ENCODE measurements at regions not wholly inside any gene's neighbourhood (a gene's known extent, or its start where the extent isn't known, plus 50 kb on each side); places are given as distances from the start of the nearest gene placed in this dataset.

- no peak for TF ChIP-seq SIN3A (IDR thresholded peaks at IDR 0.05; ENCODE audit: borderline replicate concordance, insufficient read depth, low read length)
- TF ChIP-seq TAF1 (IDR thresholded peaks at IDR 0.05; ENCODE audit: borderline replicate concordance, insufficient read depth, low read length) = no peak
- TF ChIP-seq FOXP2 (optimal IDR thresholded peaks at IDR 0.05; ENCODE audit: borderline replicate concordance, extremely low read depth, extremely low read length, insufficient read depth) = no peak
- TF ChIP-seq, protein P1, sequence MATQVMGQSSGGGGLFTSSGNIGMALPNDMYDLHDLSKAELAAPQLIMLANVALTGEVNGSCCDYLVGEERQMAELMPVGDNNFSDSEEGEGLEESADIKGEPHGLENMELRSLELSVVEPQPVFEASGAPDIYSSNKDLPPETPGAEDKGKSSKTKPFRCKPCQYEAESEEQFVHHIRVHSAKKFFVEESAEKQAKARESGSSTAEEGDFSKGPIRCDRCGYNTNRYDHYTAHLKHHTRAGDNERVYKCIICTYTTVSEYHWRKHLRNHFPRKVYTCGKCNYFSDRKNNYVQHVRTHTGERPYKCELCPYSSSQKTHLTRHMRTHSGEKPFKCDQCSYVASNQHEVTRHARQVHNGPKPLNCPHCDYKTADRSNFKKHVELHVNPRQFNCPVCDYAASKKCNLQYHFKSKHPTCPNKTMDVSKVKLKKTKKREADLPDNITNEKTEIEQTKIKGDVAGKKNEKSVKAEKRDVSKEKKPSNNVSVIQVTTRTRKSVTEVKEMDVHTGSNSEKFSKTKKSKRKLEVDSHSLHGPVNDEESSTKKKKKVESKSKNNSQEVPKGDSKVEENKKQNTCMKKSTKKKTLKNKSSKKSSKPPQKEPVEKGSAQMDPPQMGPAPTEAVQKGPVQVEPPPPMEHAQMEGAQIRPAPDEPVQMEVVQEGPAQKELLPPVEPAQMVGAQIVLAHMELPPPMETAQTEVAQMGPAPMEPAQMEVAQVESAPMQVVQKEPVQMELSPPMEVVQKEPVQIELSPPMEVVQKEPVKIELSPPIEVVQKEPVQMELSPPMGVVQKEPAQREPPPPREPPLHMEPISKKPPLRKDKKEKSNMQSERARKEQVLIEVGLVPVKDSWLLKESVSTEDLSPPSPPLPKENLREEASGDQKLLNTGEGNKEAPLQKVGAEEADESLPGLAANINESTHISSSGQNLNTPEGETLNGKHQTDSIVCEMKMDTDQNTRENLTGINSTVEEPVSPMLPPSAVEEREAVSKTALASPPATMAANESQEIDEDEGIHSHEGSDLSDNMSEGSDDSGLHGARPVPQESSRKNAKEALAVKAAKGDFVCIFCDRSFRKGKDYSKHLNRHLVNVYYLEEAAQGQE (IDR thresholded peaks at IDR 0.05; ENCODE audit: insufficient read depth in 1 of 2, low read depth in 2 of 2, low read length in 2 of 2) = no peak
- no peak for TF ChIP-seq POLR2AphosphoS5 (IDR thresholded peaks at IDR 0.05; ENCODE audit: low read depth, low read length)
These were observed 279.6 kb upstream of the PLSCR5 start for GRCh38 chr3:146884721-146885120.

DNA sequence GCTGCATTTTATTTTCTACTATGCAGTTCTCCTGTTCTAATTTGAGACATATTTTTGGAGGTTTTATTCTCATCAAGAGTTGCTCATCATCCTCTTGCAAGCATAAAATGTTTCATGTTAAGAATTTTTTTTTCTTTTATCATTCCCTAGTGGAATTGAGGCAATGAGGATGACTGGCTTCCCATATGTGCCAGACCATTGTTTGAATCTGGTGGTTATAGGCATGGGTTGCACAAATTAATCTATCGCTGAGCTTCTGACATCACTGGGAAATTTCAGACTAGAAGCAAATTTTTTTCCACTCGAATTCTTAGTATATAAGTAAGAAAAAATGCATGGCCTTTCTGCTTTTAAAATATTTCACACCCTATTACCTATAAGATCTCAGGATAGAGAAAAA is 279.1 kb upstream of the PLSCR5 start:
- TF ChIP-seq FOXP2 (optimal IDR thresholded peaks at IDR 0.05; ENCODE audit: borderline replicate concordance, extremely low read depth, extremely low read length, insufficient read depth) (no peak), POLR2AphosphoS5 (IDR thresholded peaks at IDR 0.05; ENCODE audit: low read depth, low read length) (no peak), SIN3A (IDR thresholded peaks at IDR 0.05; ENCODE audit: borderline replicate concordance, insufficient read depth, low read length) (no peak), TAF1 (IDR thresholded peaks at IDR 0.05; ENCODE audit: borderline replicate concordance, insufficient read depth, low read length) (no peak)
- TF ChIP-seq, protein P1 (IDR thresholded peaks at IDR 0.05; ENCODE audit: insufficient read depth in 1 of 2, low read depth in 2 of 2, low read length in 2 of 2) = no peak

DNA sequence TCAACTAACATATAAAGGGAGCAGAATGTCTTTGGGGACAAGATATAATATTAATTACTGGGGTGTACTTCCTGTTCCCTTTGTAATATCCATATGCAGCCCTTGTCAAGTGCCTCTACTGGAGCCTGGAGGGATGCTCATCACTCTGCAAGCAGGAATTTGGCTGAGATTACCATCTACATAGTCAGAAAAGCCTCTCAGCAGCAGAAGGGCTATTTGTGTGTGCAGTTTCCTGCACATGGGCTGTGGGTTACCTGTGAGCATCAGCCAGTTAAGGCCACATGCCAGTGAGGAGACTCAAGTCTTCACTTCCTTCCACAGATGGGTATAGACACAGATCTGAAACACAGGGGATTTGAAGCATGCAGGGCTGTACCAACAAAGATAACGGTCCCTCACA is 278.1 kb upstream of the PLSCR5 start:
- TF ChIP-seq TAF1 (IDR thresholded peaks at IDR 0.05; ENCODE audit: borderline replicate concordance, insufficient read depth, low read length) (no peak), FOXP2 (optimal IDR thresholded peaks at IDR 0.05; ENCODE audit: borderline replicate concordance, extremely low read depth, extremely low read length, insufficient read depth) (no peak), SIN3A (IDR thresholded peaks at IDR 0.05; ENCODE audit: borderline replicate concordance, insufficient read depth, low read length) (no peak), POLR2AphosphoS5 (IDR thresholded peaks at IDR 0.05; ENCODE audit: low read depth, low read length) (no peak)
- TF ChIP-seq, protein P1 (IDR thresholded peaks at IDR 0.05; ENCODE audit: insufficient read depth in 1 of 2, low read depth in 2 of 2, low read length in 2 of 2) = no peak

DNA sequence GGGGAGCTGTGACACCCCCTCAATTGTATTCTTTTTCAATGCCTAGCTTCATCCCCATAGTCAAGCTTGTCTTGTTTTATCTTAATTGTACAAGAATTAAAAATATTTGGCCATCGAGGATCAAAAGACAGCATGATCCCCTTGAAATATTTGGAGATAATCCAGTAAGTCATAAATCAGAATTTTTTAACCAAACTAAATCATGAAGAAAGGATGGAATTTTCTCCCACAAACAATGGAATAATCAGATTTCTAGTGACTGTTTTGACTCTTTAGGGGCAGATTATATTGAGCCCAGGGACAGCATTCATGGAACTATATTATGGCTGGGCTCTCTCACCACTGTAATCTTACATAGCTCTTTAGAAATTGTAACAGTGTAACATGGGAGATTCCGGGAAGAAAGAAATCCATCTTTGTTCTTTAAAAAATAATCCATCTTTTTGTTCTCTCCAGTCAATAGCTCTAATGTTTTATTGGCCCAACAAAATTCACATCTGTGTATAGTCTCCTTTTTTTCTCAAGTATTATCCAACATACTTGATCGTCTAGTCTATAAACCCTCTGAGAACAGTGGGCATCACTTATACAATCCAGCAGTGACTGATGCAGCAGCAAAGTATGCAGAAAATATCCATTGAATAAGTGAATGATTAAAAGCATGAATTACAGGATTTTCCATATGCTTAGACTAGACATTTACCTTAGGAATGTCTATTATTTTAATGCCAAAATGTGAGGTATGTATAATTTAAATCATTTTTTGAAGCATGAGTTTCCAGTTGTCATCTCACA is 277.0 kb upstream of the PLSCR5 start:
- no peak for TF ChIP-seq TAF1 (IDR thresholded peaks at IDR 0.05; ENCODE audit: borderline replicate concordance, insufficient read depth, low read length)
- TF ChIP-seq SIN3A (IDR thresholded peaks at IDR 0.05; ENCODE audit: borderline replicate concordance, insufficient read depth, low read length) = no peak

DNA sequence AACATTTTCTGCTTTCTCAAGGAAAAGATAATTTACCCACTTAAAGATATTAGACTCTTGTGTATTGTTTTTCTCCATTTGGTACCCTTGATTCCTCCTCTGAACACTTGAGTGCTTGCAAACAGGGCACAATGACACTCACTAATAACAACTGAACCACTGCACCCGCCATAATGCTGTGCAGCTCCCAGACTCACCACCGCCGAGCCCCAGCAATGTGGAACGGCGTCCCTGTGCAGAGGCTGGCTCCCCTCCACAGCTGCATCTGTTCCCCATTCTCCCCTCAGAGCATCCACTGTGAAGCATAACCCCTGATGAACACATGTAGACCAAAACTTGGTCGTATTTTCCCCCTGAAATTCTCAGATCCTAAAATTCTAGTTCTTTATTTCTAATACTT is 276.2 kb upstream of the PLSCR5 start:
- TF ChIP-seq TAF1 (IDR thresholded peaks at IDR 0.05; ENCODE audit: borderline replicate concordance, insufficient read depth, low read length) = no peak
- TF ChIP-seq, protein P1 (IDR thresholded peaks at IDR 0.05; ENCODE audit: insufficient read depth in 1 of 2, low read depth in 2 of 2, low read length in 2 of 2) = no peak
- TF ChIP-seq FOXP2 (optimal IDR thresholded peaks at IDR 0.05; ENCODE audit: borderline replicate concordance, extremely low read depth, extremely low read length, insufficient read depth) = no peak
- no peak for TF ChIP-seq SIN3A (IDR thresholded peaks at IDR 0.05; ENCODE audit: borderline replicate concordance, insufficient read depth, low read length)
- TF ChIP-seq POLR2AphosphoS5 (IDR thresholded peaks at IDR 0.05; ENCODE audit: low read depth, low read length) = no peak

All from PFSK-1 (cell line).